Middle frontal gyrus (tissue), 1 donor: ENCODE measurements at regions not wholly inside any gene's neighbourhood (a gene's known extent, or its start where the extent isn't known, plus 50 kb on each side); places are given as distances from the start of the nearest gene placed in this dataset.
A peak's percentile ranks its signal among the peaks of the same experiment; 100 is the strongest.
"Not testable (repeated sequence)": the region's sequence is repeated elsewhere in the genome, so short reads cannot be mapped to it uniquely, and the experiment has no call there.

Experiments
- DNase-seq: peaks from one replicate; pipeline ENCODE4 v3.0.0-alpha.2; 2015; ENCODE audit warnings: low spot score; ENCODE audit errors: extremely low spot score

GRCh38 chr12:124707316-124707715, 139.9 kb upstream of the NCOR2 start:
- no peak for DNase-seq

GRCh38 chr12:124706363-124706762, 139.0 kb upstream of the NCOR2 start:
- no peak for DNase-seq

- no peak for DNase-seq
These were observed 138.2 kb upstream of the NCOR2 start for GRCh38 chr12:124705545-124706138.

- no peak for DNase-seq
These were observed 137.2 kb upstream of the NCOR2 start for GRCh38 chr12:124704619-124705018.

- DNase-seq: no peak
These were observed 136.4 kb upstream of the NCOR2 start for GRCh38 chr12:124703856-124704255.

- DNase-seq: no peak
These were observed 135.3 kb upstream of the NCOR2 start for GRCh38 chr12:124702736-124703135.

- no peak for DNase-seq
These were observed 133.6 kb upstream of the NCOR2 start for GRCh38 chr12:124700810-124701592.

GRCh38 chr12:124699909-124700308, 132.5 kb upstream of the NCOR2 start:
- no peak for DNase-seq

- no peak for DNase-seq
These were observed 131.5 kb upstream of the NCOR2 start for GRCh38 chr12:124698998-124699305.

GRCh38 chr12:124698211-124698997, 131.0 kb upstream of the NCOR2 start:
- DNase-seq: peak; percentile 24

- DNase-seq: not testable (repeated sequence)
These were observed 130.3 kb upstream of the NCOR2 start for GRCh38 chr12:124697722-124698121.

GRCh38 chr12:124696693-124697476, 129.5 kb upstream of the NCOR2 start:
- no peak for DNase-seq

- DNase-seq: no peak
These were observed 128.4 kb upstream of the NCOR2 start for GRCh38 chr12:124695861-124696260.

- DNase-seq: no peak
These were observed 127.6 kb upstream of the NCOR2 start for GRCh38 chr12:124694846-124695497.

GRCh38 chr12:124694250-124694649, 126.8 kb upstream of the NCOR2 start:
- no peak for DNase-seq

- no peak for DNase-seq
These were observed 125.8 kb upstream of the NCOR2 start for GRCh38 chr12:124693111-124693723.

- no peak for DNase-seq
These were observed 125.0 kb upstream of the NCOR2 start for GRCh38 chr12:124692443-124692842.

- no peak for DNase-seq
These were observed 124.0 kb upstream of the NCOR2 start for GRCh38 chr12:124691429-124691828.

GRCh38 chr12:124689631-124690030, 122.2 kb upstream of the NCOR2 start:
- DNase-seq: no peak

GRCh38 chr12:124688356-124688992, 121.1 kb upstream of the NCOR2 start:
- no peak for DNase-seq
